HG03378 (cell line): ENCODE measurements at regions not wholly inside any gene's neighbourhood (a gene's known extent, or its start where the extent isn't known, plus 50 kb on each side); places are given as distances from the start of the nearest gene placed in this dataset.

ENCODE experiments used
- ATAC-seq: cut with Tn5 transposase; IDR thresholded peaks from one replicate; pipeline ENCODE4 v1.9.1; 2021; ENCODE audit warnings: mild to moderate bottlenecking, moderate library complexity; ENCODE audit not compliant: unreplicated experiment

- no peak for ATAC-seq
These were observed 67.6 kb downstream of the HTR1A start for GRCh38 chr5:63894690-63895089.

GRCh38 chr5:63878788-63879187 is 83.5 kb downstream of the HTR1A start:
- ATAC-seq, result no peak

DNA sequence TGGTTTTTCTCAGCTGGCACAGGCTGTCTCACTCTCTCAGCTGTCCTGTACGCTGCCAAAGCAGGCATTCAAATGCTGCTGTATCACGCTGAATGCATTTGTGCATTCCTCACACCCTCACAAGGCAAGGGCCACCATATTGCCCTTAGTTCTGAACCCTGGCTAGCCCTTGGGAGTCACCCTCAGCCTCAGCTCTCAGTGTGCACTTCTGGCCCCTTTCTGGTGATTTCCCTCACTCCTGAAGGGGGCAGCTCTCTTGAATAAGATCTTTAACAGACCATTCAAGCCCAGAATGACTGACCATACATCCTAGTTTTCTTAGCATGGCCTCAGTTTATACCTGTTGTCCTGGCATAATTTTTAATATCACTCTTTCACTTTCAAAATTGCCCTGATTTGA is 84.3 kb downstream of the HTR1A start:
- ATAC-seq, result no peak

GRCh38 chr5:63860379-63860778 is 101.9 kb downstream of the HTR1A start:
- no peak for ATAC-seq

DNA sequence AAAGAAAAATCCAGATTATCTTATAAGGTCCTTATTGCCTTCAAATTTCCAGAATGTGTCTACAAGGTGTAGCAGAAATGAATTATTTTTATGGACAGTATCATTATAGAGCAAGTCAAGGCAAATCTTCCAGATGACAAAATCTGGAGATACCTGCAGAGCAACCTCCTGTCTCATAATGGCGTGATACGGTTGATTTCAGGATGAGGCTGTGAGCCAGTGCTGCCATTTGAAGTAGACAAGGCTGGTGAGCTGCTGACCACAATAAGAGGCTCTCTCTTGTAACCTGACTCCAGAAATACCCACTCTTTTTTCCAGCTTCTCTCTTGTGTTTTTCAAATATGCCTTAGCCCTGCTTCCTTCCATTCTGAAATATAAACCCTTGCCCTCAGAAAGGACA is 108.2 kb downstream of the HTR1A start:
- ATAC-seq, result no peak

DNA sequence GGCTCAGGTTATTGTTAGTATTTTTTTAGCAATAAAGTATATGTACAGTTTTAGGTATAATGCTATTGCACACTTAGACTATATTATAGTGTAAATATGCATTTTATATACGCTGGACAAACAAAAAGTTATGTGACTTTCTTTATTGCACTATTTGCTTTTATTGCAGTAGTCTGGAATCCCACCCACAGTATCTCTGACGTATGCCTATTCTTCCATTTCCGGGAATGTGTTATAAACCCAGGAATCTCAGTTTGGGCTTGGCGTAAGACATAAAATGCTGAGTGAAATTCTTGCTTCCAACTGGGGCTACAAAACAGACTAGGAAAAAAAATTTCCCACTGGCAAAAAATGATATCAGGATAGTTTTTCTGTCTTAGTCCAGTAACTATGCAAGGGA is 119.1 kb downstream of the HTR1A start:
- no peak for ATAC-seq

DNA sequence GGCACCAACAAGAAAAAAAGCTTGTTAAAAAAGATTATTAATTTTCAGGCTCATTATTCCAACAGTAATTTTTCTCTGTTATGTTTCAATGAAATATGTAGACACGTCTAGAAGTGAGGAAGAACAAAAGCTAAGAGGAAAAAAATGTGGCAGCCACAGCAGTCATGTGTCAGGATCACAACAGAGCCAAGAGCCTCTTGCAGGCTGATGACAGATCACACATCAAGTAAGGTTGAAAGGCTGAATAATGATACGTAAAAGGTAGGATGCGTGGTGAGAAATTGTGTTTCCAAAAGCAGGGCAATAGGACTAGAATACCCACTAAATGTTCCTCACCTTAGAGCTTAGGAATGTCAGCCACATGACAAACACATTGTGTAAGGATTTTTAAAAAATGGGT is 124.8 kb downstream of the HTR1A start:
- ATAC-seq, result no peak

- ATAC-seq, result no peak
These were observed 130.9 kb downstream of the HTR1A start for GRCh38 chr5:63831381-63831780.

- ATAC-seq, result no peak
These were observed 136.3 kb downstream of the HTR1A start for GRCh38 chr5:63825984-63826383.

DNA sequence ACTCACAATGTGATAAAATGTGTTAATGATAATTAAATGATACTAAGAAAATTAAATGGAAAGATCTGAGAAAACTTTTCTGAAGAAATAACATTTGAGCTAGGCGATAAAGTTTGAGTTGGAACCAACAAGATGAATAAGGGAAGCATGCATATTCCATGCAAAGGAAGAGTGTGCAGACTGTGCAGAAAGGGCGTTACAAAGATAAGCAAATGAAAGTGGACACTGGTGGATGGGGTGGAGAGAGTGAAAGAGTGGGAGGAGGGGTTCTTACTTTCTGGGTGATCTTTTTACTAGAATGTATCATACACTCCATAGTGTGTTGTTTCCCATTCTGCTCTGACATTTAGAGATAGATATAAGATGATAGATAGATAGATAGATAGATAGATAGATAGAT is 138.7 kb downstream of the HTR1A start:
- ATAC-seq, result no peak

DNA sequence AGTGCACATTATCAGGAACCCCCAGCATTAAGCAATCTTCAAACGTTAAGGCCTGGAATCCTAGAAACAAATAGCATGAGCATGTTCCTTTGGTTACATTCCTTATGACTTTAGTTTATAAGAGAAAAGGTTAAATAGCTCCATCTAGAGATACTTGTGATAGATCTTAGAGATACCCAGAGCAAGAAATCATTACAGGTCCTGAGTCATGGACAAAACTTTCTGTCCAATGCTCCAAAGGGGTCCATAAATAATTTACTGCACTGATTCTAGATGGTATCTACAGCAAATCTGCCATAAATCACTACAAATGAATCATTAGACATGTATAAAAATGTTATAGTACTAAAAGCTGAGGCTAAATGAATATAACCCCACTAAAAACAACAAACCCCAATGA is 139.6 kb downstream of the HTR1A start:
- no peak for ATAC-seq

DNA sequence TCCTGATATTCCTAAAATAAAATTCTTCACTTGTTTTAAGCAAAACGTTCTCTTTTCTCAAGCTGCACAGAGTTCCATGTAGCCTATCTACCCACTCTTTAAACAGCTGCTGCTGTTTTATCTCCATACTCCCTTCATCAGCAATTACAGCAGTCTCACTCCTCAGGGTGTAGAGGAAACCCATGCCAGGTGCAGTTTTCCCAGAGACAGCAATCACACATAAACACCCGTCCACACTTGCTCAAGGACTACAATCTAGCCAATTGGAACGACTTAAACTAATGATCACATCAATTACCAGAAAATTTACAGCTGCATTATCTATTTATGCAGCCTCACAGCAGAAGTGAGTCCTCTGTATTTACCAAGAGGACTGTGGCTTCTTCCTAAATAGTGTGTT is 141.7 kb downstream of the HTR1A start:
- ATAC-seq, result no peak

DNA sequence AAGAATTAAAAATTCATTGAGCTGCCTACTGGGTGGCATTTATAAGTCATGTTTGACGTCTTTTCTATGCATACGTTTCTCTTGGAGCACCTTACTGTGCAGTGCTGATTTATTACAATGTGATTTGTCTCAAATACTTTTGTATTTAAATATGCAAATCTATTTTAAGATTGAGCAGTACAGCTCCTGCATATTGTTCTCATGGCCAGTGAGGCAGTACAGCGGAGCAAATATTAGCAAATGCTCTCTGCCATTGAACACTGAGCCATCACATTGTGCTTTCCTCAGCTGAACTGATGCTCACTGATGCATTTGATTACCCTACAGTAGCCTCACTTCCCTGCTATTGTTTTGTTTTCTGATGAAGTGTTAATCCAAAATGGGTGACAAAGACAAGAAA is 149.6 kb downstream of the HTR1A start:
- no peak for ATAC-seq

DNA sequence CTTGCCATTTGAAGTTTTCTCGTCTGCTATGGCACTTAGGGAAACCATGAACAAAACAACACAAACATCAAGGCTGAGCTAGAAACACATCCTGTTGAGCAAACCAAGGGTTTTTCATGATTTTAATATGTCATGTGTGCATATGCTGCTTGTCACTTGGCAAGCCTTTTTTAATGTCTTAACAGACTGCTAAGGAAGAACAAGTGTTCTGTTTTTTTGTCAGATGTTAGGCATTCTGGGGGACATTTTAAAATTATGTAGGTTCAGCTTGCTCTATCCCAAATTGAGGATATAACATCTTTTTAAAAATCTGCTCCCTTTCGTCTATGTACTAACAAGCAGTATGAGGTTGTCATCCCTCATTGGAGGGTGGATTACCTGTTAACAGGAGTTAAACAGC is 150.3 kb downstream of the HTR1A start:
- ATAC-seq, result no peak

DNA sequence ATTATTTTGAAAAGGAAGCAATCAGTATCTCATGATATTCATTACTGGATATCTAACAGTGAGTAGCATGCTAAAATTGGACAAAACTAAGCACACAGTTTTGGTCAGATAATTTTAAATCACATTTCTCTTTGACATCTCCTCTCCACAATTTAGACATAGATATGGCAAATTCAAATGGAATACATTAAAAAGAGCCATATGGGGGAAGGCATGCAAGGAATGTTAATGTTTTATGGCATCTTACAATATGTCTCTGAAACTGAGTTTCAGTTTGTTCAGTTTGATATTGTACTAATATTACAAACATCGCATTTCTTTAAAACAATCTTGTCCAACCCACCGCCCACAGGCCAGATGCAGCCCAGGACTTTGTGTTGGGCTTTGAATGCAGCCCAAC is 151.0 kb downstream of the HTR1A start:
- ATAC-seq, result no peak

DNA sequence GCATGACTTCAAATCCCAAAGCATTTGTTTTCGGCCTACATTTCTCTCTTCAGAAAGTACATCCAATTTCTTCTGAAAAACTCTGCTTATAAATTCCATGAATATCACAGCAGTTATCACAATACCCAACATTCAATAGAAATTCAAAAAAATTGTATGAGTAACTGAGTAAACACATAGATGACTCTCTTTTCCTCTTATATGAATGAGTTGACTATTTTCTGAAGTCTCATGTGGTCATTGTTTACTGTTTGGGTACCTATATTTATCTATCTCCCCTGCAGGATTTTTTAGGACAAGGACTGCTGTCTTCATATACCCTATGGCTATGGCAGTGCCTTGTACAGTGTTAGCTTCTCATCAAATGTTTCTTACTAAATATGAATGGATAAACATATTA is 157.1 kb downstream of the HTR1A start:
- no peak for ATAC-seq

GRCh38 chr5:63803165-63803564 is 159.1 kb downstream of the HTR1A start:
- no peak for ATAC-seq

GRCh38 chr5:63794979-63795378 is 167.3 kb downstream of the HTR1A start:
- ATAC-seq, result no peak

GRCh38 chr5:63794296-63794695 is 167.9 kb downstream of the HTR1A start:
- no peak for ATAC-seq

GRCh38 chr5:63774939-63775338 is 187.3 kb downstream of the HTR1A start:
- no peak for ATAC-seq

GRCh38 chr5:63768221-63768620 is 194.0 kb downstream of the HTR1A start:
- ATAC-seq, result no peak

DNA sequence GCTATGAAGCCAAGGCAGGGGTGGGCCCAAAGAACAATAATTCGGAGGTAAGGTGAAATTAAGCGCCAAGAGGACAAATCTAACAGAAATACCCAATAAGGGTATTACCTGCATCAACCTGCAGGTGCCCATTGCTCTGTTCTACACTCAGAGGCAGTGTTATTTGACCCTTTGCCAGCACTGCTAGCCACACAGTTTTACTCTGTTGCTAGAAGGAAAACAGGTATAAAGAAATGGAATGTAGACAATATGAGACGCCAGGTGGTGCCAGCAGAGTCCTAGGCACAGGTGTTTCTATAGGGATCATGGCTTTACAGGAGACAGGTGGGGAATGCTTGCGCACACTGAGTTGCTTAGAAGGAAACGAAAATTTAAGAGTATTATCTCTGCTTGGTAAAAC is 201.3 kb downstream of the HTR1A start:
- ATAC-seq, result no peak

DNA sequence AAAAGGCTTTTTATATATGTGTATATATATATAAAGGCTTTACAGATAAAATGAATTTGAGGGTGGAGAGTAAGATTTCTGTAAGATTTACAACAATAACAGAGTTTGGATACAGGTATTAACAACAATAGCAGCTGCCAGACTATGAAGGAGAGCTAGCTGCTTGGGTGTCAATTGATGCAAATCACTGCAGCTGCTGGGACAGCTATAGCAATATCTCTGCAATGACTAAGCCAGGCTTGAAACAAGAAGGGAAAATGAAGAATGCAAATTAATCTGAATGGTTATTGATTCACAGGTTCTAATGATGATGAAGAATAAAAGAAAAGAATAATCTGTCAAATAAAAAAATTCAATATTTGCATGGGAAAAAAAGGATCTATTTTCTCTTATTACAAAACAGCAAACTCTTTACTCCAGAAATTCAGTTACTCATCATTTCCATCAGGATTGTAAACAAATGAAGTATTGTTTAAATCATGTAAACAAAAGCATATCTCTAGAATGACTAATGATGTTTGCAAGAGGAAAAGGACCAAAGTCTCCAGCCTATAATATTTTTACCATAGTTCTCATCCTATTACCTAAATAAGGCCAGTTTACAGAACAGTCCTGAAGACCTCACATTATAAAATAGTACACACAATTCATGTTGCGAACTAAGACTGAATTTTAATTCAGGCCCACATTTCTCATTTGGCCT is 219.0 kb downstream of the HTR1A start:
- no peak for ATAC-seq
